CD14-positive monocyte (primary cell): ENCODE measurements at regions not wholly inside any gene's neighbourhood (a gene's known extent, or its start where the extent isn't known, plus 50 kb on each side); places are given as distances from the start of the nearest gene placed in this dataset.

Source experiments
- DNase-seq, 3 donors: peaks; one replicate each; pipeline ENCODE4 v3.0.0-alpha.2; 2011 to 2022
- H2AFZ ChIP-seq: 2 replicates; pipeline ENCODE4 v1.6.0; 2012; ENCODE audit warnings: mild to moderate bottlenecking, low read depth, low read length, inconsistent platforms; ENCODE audit not compliant: insufficient read depth, poor library complexity, severe bottlenecking
- H3K27ac ChIP-seq, 2 donors: 1 replicate in 1 of 2; 2 replicates in 1 of 2; pipeline ENCODE4 v1.5.1; 2012 to 2013; ENCODE audit warnings: low read length in 2 of 2, control low read depth in 1 of 2, inconsistent platforms in 1 of 2, low read depth in 1 of 2, mild to moderate bottlenecking in 1 of 2
- H3K27me3 ChIP-seq, 2 donors: one replicate each; pipeline versions ENCODE4 v1.6.0 to v1.6.1; 2011 to 2013; ENCODE audit warnings: low read length in 2 of 2; ENCODE audit not compliant: control insufficient read depth in 2 of 2, insufficient read depth in 2 of 2
- H3K36me3 ChIP-seq, 2 donors: replicated peaks in 1 of 2; 1 replicate in 1 of 2; 2 replicates in 1 of 2; pipeline versions ENCODE4 v1.5.1 to v1.6.1; 2012 to 2013; ENCODE audit warnings: low read length in 2 of 2, control low read depth in 1 of 2, inconsistent platforms in 1 of 2, mild to moderate bottlenecking in 1 of 2; ENCODE audit not compliant: insufficient read depth in 2 of 2, control insufficient read depth in 1 of 2
- H3K4me1 ChIP-seq, 2 donors: 1 replicate in 1 of 2; 2 replicates in 1 of 2; pipeline versions ENCODE4 v1.5.1 to v1.6.1; 2012 to 2013; ENCODE audit warnings: low read length in 2 of 2, control low read depth in 1 of 2, inconsistent platforms in 1 of 2, mild to moderate bottlenecking in 1 of 2, moderate library complexity in 1 of 2; ENCODE audit not compliant: insufficient read depth in 2 of 2, control insufficient read depth in 1 of 2
- H3K4me2 ChIP-seq: replicated peaks from 2 replicates; pipeline ENCODE3; 2012; ENCODE audit warnings: low read length, moderate library complexity, mild to moderate bottlenecking; ENCODE audit not compliant: poor library complexity, severe bottlenecking; ENCODE audit errors: extremely low read depth
- H3K4me3 ChIP-seq, 3 experiments: fragments of 200-600 bp in 1 of 3; sonication (generic) in 1 of 3; replicated peaks in 1 of 3; 1 replicate in 2 of 3; 2 replicates in 1 of 3; pipeline ENCODE4 v1.5.1; 2011 to 2013; ENCODE audit warnings: low read length in 3 of 3, mild to moderate bottlenecking in 3 of 3, control low read depth in 2 of 3, low read depth in 2 of 3, inconsistent platforms in 1 of 3, moderate library complexity in 1 of 3
- H3K79me2 ChIP-seq: 2 replicates; pipeline ENCODE4 v1.6.0; 2012; ENCODE audit warnings: mild to moderate bottlenecking, control low read depth, inconsistent platforms, low read length, moderate library complexity; ENCODE audit not compliant: insufficient read depth
- H3K9ac ChIP-seq: 2 replicates; pipeline ENCODE4 v1.6.0; 2017; ENCODE audit warnings: low read length, mild to moderate bottlenecking; ENCODE audit not compliant: insufficient read depth, poor library complexity, severe bottlenecking
- H3K9me3 ChIP-seq, 2 donors: replicated peaks in 1 of 2; 1 replicate in 1 of 2; 2 replicates in 1 of 2; pipeline versions ENCODE4 v1.5.1 to v1.6.1; 2012 to 2013; ENCODE audit warnings: low read length in 2 of 2, control low read depth in 1 of 2; ENCODE audit not compliant: control insufficient read depth in 1 of 2, insufficient read depth in 1 of 2
- H4K20me1 ChIP-seq: 2 replicates; pipeline ENCODE4 v1.6.0; 2012; ENCODE audit warnings: mild to moderate bottlenecking, low read length, control low read depth, moderate library complexity; ENCODE audit not compliant: insufficient read depth
- H3K27ac Mint-ChIP-seq, 7 donors: one replicate each; pipeline ENCODE4 v1.8.0; 2020; ENCODE audit warnings: mild to moderate bottlenecking in 7 of 7, mixed read lengths in 7 of 7, moderate library complexity in 6 of 7, inconsistent platforms in 2 of 7
- H3K27me3 Mint-ChIP-seq, 3 donors: one replicate each; pipeline ENCODE4 v1.8.0; 2021 to 2022; ENCODE audit warnings: low read depth in 3 of 3, mild to moderate bottlenecking in 3 of 3, mixed read lengths in 3 of 3, moderate library complexity in 3 of 3, inconsistent platforms in 1 of 3
- H3K36me3 Mint-ChIP-seq, 2 donors: one replicate each; pipeline ENCODE4 v1.8.0; 2020; ENCODE audit warnings: mixed read lengths in 2 of 2, inconsistent platforms in 1 of 2, mild to moderate bottlenecking in 1 of 2
- H3K4me1 Mint-ChIP-seq: one replicate; pipeline ENCODE4 v1.8.0; 2020; ENCODE audit warnings: mild to moderate bottlenecking, mixed read lengths
- H3K4me3 Mint-ChIP-seq, 2 donors: one replicate each; pipeline ENCODE4 v1.8.0; 2020; ENCODE audit warnings: mild to moderate bottlenecking in 2 of 2, mixed read lengths in 2 of 2, moderate library complexity in 1 of 2
- H3K9me3 Mint-ChIP-seq, 7 donors: one replicate each; pipeline ENCODE4 v1.8.0; 2020 to 2022; ENCODE audit warnings: mixed read lengths in 7 of 7, mild to moderate bottlenecking in 6 of 7, moderate library complexity in 6 of 7, inconsistent platforms in 2 of 7
- WGBS: methylation state at CpG from one replicate; pipeline ENCODE4 v1.1.5; 2013; ENCODE audit warnings: missing lambda C conversion rate; ENCODE audit not compliant: insufficient coverage; 5-methylcytosine and 5-hydroxymethylcytosine counted together
- intact Hi-C, 2 donors: fragments of 100-400 bp; cut with micrococcal nuclease; formaldehyde crosslinking; loops; one replicate each; pipeline versions ENCODE4 v1.15.0 to v1.15.1; 2023
- TF ChIP-seq, protein P1 (sequence below): fragments of 200-600 bp; IDR thresholded peaks from one replicate; pipeline ENCODE4 v1.8.0; 2022; ENCODE audit warnings: antibody characterized with exemption, mild to moderate bottlenecking

DNA sequence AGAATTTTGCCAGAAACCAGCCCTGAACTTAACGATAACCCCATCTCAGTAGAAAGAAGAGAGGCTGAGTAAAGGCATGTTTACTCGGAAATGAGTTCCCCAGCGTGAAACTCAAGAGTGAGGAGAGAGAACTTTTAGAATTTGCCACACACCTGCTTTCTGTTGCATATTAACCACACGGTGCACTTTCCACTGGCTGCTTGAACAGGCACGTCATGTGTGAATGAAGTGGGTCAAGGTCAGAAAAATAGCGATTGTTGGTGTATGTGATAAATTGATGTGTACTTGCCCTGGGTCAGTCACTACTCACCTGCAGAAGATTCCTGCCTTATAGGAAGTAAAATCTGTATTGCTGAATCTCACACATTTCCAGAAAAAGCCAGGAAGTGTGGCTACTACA is 395.7 kb downstream of the TRIML1 start:
- 89% methylated on average over 3 of the region's 6 CpGs for WGBS
- Mint-ChIP-seq H3K27me3 (no peaks in the 10 kb centered on the region), H3K4me1 (no peaks in the 10 kb centered on the region), H3K27ac (no peak overlapping the region), H3K36me3 (no peaks in the 10 kb centered on the region), H3K9me3 (peaks cover 0 to 20% (median 11%) of the 10 kb centered on the region in 7 donors), H3K4me3 (no peak overlapping the region)
- intact Hi-C loops, result no loop called here
- Histone ChIP-seq H3K36me3 (no peaks in the 10 kb centered on the region), H3K79me2 (no peaks in the 10 kb centered on the region), H3K4me3 (no peak overlapping the region), H3K9ac (no peak overlapping the region), H3K4me2 (no peak overlapping the region), H2AFZ (no peak overlapping the region), H3K9me3 (peaks cover 15% of the 10 kb centered on the region in 2 donors), H3K27ac (no peak overlapping the region), H3K4me1 (no peaks in the 10 kb centered on the region), H4K20me1 (no peaks in the 10 kb centered on the region), H3K27me3 (no peaks in the 10 kb centered on the region)
- TF ChIP-seq, protein P1, sequence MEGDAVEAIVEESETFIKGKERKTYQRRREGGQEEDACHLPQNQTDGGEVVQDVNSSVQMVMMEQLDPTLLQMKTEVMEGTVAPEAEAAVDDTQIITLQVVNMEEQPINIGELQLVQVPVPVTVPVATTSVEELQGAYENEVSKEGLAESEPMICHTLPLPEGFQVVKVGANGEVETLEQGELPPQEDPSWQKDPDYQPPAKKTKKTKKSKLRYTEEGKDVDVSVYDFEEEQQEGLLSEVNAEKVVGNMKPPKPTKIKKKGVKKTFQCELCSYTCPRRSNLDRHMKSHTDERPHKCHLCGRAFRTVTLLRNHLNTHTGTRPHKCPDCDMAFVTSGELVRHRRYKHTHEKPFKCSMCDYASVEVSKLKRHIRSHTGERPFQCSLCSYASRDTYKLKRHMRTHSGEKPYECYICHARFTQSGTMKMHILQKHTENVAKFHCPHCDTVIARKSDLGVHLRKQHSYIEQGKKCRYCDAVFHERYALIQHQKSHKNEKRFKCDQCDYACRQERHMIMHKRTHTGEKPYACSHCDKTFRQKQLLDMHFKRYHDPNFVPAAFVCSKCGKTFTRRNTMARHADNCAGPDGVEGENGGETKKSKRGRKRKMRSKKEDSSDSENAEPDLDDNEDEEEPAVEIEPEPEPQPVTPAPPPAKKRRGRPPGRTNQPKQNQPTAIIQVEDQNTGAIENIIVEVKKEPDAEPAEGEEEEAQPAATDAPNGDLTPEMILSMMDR, result no peak
- DNase-seq, result no peak

DNA sequence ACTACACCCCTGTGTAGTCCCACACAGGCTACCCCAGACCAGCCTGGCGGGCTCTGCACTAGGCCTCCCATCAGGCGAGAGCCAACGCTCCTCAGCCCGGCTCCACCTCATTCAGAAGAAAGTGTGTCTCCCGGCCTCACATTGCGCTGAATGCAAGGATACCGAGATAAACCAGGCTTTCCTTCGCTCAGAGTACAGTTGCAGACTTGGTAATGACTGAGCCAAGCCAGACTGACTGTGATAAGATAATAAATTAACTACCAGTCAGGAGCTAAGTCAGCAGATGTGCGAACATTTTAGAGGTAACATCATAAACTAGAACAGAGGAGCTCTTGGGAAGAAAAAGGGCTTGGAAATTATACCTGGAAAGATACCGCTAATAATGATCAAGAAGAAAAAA is 397.6 kb downstream of the TRIML1 start:
- Mint-ChIP-seq H3K27me3 (no peaks in the 10 kb centered on the region), H3K9me3 (peaks cover 0 to 16% (median 8%) of the 10 kb centered on the region in 7 donors), H3K27ac (no peak overlapping the region), H3K36me3 (no peaks in the 10 kb centered on the region), H3K4me3 (no peak overlapping the region), H3K4me1 (no peaks in the 10 kb centered on the region)
- no peak overlapping the region for H3K4me2 ChIP-seq
- no peak overlapping the region for H3K4me3 ChIP-seq
- no peak overlapping the region for H3K27ac ChIP-seq
- TF ChIP-seq, protein P1, result no peak
- no peak overlapping the region for H3K9ac ChIP-seq
- H2AFZ ChIP-seq, result no peak overlapping the region
- intact Hi-C loops, result no loop called here
- H3K79me2 ChIP-seq, result no peaks in the 10 kb centered on the region
- WGBS, result 98% methylated on average over 8 of the region's 10 CpGs
- DNase-seq, result no peak
- H4K20me1 ChIP-seq, result no peaks in the 10 kb centered on the region
- H3K36me3 ChIP-seq, result no peaks in the 10 kb centered on the region
- no peaks in the 10 kb centered on the region for H3K27me3 ChIP-seq
- peaks cover 15% of the 10 kb centered on the region in 2 donors for H3K9me3 ChIP-seq
- H3K4me1 ChIP-seq, result no peaks in the 10 kb centered on the region
